ENCODE measurements at regions not wholly inside any gene's neighbourhood (a gene's known extent, or its start where the extent isn't known, plus 50 kb on each side); places are given as distances from the start of the nearest gene placed in this dataset.
"Not testable (repeated sequence)": the region's sequence is repeated elsewhere in the genome, so short reads cannot be mapped to it uniquely, and the experiment has no call there.

DNA sequence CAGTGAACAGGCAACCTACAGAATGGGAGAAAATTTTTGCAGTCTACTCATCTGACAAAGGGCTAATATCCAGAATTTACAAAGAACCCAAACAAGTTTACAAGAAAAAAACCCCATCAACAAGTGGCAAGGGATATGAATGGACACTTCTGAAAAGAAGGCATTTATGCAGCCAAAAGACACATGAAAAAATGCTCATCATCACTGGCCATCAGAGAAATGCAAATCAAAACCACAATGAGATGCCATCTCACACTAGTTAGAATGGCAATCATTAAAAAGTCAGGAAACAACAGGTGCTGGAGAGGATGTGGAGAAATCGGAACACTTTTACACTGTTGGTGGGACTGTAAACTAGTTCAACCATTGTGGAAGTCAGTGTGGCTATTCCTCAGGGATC, 80.3 kb downstream of the ZNF474 start:
- H3K4me1 Mint-ChIP-seq (ENCODE audit: low read depth); H3K36me3 Mint-ChIP-seq (ENCODE audit: low read depth); CTCF ChIA-PET; H3K27ac Mint-ChIP-seq; DNase-seq; intact Hi-C loops (cut with micrococcal nuclease); H3K4me3 Mint-ChIP-seq; H3K27me3 Mint-ChIP-seq (ENCODE audit: low read depth); H3K9me3 Mint-ChIP-seq: not testable (repeated sequence)

DNA sequence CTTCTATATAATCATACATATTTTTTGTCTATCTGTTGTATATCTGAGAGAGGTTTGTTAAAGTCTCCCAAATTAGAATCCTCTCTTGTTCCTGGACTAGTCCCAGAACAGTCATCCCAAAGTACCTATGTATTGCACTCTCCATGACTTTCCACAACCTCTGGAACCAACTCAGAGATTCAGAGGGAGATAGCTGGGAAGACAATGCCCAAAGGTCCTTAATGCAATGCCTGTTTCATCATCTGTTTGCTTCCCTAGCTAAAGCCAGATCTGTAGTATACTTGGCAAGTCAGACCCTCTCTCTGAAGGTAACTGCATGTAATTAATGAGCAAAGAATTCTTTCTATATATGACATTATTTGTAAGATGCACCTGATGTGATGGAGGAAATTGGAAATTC, 89.4 kb downstream of the ZNF474 start:
- H3K27me3 Mint-ChIP-seq (ENCODE audit: low read depth) = peaks cover 12% of the 10 kb centered on the region
- H3K4me1 Mint-ChIP-seq (ENCODE audit: low read depth) = no peaks in the 10 kb centered on the region
- CTCF ChIA-PET = no interaction called here
- DNase-seq = no peak
- intact Hi-C loops (cut with micrococcal nuclease) = no loop called here
- H3K9me3 Mint-ChIP-seq = peaks cover 5% of the 10 kb centered on the region
- no peak overlapping the region for H3K27ac Mint-ChIP-seq
- no peak overlapping the region for H3K4me3 Mint-ChIP-seq
- H3K36me3 Mint-ChIP-seq (ENCODE audit: low read depth) = no peaks in the 10 kb centered on the region

- no peak for DNase-seq
- H3K4me1 Mint-ChIP-seq (ENCODE audit: low read depth) = no peaks in the 10 kb centered on the region
- intact Hi-C loops (cut with micrococcal nuclease) = no loop called here
- no peaks in the 10 kb centered on the region for H3K36me3 Mint-ChIP-seq (ENCODE audit: low read depth)
- H3K27ac Mint-ChIP-seq = no peak overlapping the region
- peaks cover 5% of the 10 kb centered on the region for H3K9me3 Mint-ChIP-seq
- no peak overlapping the region for H3K4me3 Mint-ChIP-seq
- peaks cover 12% of the 10 kb centered on the region for H3K27me3 Mint-ChIP-seq (ENCODE audit: low read depth)
- CTCF ChIA-PET = no interaction called here
Measured at GRCh38 chr5:122219436-122220166, 90.3 kb downstream of the ZNF474 start.

GRCh38 chr5:122220511-122220910, 91.2 kb downstream of the ZNF474 start:
- no peak for DNase-seq
- intact Hi-C loops (cut with micrococcal nuclease) = no loop called here
- H3K27me3 Mint-ChIP-seq (ENCODE audit: low read depth) = peaks cover 12% of the 10 kb centered on the region

DNA sequence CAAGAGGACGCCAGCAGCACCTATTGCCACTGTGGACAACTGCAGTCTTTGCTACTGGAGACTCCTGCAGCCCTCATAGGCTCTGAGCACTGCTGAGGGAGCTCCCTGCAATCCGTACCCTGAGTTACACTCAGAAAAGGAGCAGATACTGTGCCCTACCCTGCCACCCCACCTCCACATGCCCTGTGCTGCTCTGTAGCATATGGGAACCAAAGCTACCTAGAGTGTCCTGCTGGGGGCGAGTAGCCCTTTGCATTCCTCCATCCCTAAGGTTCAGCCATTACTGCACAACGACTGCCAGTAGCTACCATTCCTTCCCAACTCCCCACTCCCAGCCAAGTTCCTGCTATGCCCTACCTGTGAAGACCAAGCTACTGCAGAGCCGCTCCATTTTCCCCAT, 90.2 kb upstream of the SNCAIP start:
- intact Hi-C loops (cut with micrococcal nuclease) = no loop called here
- Mint-ChIP-seq H3K4me3 (no peak overlapping the region), H3K4me1 (ENCODE audit: low read depth) (no peaks in the 10 kb centered on the region), H3K36me3 (ENCODE audit: low read depth) (no peaks in the 10 kb centered on the region), H3K27me3 (ENCODE audit: low read depth) (peaks cover 12% of the 10 kb centered on the region), H3K27ac (no peak overlapping the region), H3K9me3 (peaks cover 5% of the 10 kb centered on the region)
- DNase-seq = no peak
- CTCF ChIA-PET = no interaction called here

More at GRCh38 chr5:122220511-122220910, 91.2 kb downstream of the ZNF474 start:
- H3K36me3 Mint-ChIP-seq (ENCODE audit: low read depth) = no peaks in the 10 kb centered on the region
- peaks cover 5% of the 10 kb centered on the region for H3K9me3 Mint-ChIP-seq
- H3K4me3 Mint-ChIP-seq = no peak overlapping the region
- H3K27ac Mint-ChIP-seq = no peak overlapping the region
- CTCF ChIA-PET = no interaction called here
- no peaks in the 10 kb centered on the region for H3K4me1 Mint-ChIP-seq (ENCODE audit: low read depth)

GRCh38 chr5:122222580-122222979, 89.5 kb upstream of the SNCAIP start:
- Mint-ChIP-seq H3K27ac (no peak overlapping the region), H3K4me1 (ENCODE audit: low read depth) (no peaks in the 10 kb centered on the region), H3K9me3 (peaks cover 5% of the 10 kb centered on the region), H3K27me3 (ENCODE audit: low read depth) (peaks cover 12% of the 10 kb centered on the region), H3K4me3 (no peak overlapping the region), H3K36me3 (ENCODE audit: low read depth) (no peaks in the 10 kb centered on the region)
- intact Hi-C loops (cut with micrococcal nuclease) = no loop called here
- DNase-seq = no peak
- CTCF ChIA-PET = no interaction called here

- H3K4me3 Mint-ChIP-seq = no peak overlapping the region
- no peaks in the 10 kb centered on the region for H3K36me3 Mint-ChIP-seq (ENCODE audit: low read depth)
- no peak for DNase-seq
- intact Hi-C loops (cut with micrococcal nuclease) = no loop called here
- CTCF ChIA-PET = no interaction called here
- no peak overlapping the region for H3K27ac Mint-ChIP-seq
- no peaks in the 10 kb centered on the region for H3K4me1 Mint-ChIP-seq (ENCODE audit: low read depth)
- H3K27me3 Mint-ChIP-seq (ENCODE audit: low read depth) = no peaks in the 10 kb centered on the region
- H3K9me3 Mint-ChIP-seq = no peaks in the 10 kb centered on the region
Measured at GRCh38 chr5:122228728-122229392, 83.2 kb upstream of the SNCAIP start.

DNA sequence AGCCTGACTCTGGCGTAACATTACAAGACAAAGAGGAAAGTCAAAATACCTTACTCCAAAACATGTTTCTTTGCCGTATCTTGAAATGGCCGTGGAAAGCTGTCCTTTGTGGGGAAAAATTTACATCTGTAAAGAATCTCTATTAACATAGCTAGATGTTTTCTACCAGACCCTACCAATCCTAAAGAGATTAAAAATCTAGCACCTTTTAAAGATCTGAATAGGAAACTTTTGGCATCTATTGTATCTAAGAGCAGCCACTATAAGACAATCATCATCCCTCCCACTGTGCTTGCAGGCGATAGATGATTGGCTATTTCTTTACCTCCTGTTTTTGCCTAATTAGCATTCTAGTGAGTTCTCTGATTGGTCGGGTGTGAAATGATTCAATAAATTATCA, 82.5 kb upstream of the SNCAIP start:
- no peaks in the 10 kb centered on the region for H3K4me1 Mint-ChIP-seq (ENCODE audit: low read depth)
- CTCF ChIA-PET = no interaction called here
- no peak overlapping the region for H3K27ac Mint-ChIP-seq
- no peak overlapping the region for H3K4me3 Mint-ChIP-seq
- H3K36me3 Mint-ChIP-seq (ENCODE audit: low read depth) = no peaks in the 10 kb centered on the region
- H3K9me3 Mint-ChIP-seq = no peaks in the 10 kb centered on the region
- intact Hi-C loops (cut with micrococcal nuclease) = no loop called here
- no peaks in the 10 kb centered on the region for H3K27me3 Mint-ChIP-seq (ENCODE audit: low read depth)
- DNase-seq = no peak

GRCh38 chr5:122236270-122237040, 75.6 kb upstream of the SNCAIP start:
- Mint-ChIP-seq H3K4me3 (no peak overlapping the region), H3K27me3 (ENCODE audit: low read depth) (no peaks in the 10 kb centered on the region), H3K36me3 (ENCODE audit: low read depth) (no peaks in the 10 kb centered on the region), H3K9me3 (no peaks in the 10 kb centered on the region), H3K27ac (no peak overlapping the region), H3K4me1 (ENCODE audit: low read depth) (no peaks in the 10 kb centered on the region)
- CTCF ChIA-PET = interaction anchor here (0.6 to 0.7 kb wide), 2 partner anchors 24 to 728 kb away, joined by 3 read pairs; no protein-coding TSS in a partner anchor
- intact Hi-C loops (cut with micrococcal nuclease) = no loop called here
- DNase-seq = no peak

DNA sequence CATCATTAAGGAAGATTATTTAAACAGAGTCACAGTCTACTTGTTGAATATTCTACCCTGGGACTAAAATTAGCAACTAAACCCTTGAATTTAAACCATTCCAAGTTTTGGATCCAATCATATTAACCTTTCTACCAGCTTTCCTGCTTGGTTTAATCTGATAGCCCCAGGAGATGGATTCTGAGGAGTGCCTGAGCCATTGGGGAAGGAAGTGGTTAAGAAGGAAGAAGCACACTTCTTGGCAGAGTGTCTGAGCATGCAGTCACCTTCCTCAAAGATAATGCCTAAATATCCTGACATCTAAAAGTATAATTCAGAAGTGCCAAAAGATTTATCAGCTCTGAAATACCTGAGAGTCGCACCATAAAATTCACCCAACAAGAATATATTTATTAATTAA, 74.1 kb upstream of the SNCAIP start:
- DNase-seq = no peak
- H3K27ac Mint-ChIP-seq = no peak overlapping the region
- no peaks in the 10 kb centered on the region for H3K27me3 Mint-ChIP-seq (ENCODE audit: low read depth)
- H3K4me3 Mint-ChIP-seq = no peak overlapping the region
- intact Hi-C loops (cut with micrococcal nuclease) = no loop called here
- H3K36me3 Mint-ChIP-seq (ENCODE audit: low read depth) = no peaks in the 10 kb centered on the region
- no peaks in the 10 kb centered on the region for H3K4me1 Mint-ChIP-seq (ENCODE audit: low read depth)
- no peaks in the 10 kb centered on the region for H3K9me3 Mint-ChIP-seq
- CTCF ChIA-PET = interaction anchor here (0.6 kb wide), 1 partner anchor 95 kb away, joined by 6 read pairs; no protein-coding TSS in a partner anchor

DNA sequence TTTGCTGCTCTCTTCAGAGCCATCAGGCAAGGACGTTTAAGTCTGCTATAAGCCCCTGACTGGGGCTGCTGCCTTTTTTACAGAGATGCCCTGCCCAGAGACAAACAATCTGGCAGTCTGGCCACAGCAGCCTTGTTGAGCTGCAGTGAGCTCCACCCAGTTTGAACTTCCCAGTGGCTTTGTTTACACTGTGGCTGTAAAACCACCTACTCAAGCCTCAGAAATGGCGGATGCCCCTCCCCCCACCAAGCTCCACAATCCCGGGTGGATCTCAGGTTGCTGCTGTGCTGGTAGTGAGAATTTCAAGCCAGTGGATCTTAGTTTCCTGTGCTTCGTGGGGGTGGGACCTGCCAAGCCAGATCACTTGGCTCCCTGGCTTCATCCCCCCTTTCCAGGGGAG, 59.7 kb upstream of the SNCAIP start:
- no peaks in the 10 kb centered on the region for H3K36me3 Mint-ChIP-seq (ENCODE audit: low read depth)
- no peak overlapping the region for H3K4me3 Mint-ChIP-seq
- peaks cover 19% of the 10 kb centered on the region for H3K9me3 Mint-ChIP-seq
- no peaks in the 10 kb centered on the region for H3K27me3 Mint-ChIP-seq (ENCODE audit: low read depth)
- CTCF ChIA-PET = no interaction called here
- no peak for DNase-seq
- no peaks in the 10 kb centered on the region for H3K4me1 Mint-ChIP-seq (ENCODE audit: low read depth)
- H3K27ac Mint-ChIP-seq = no peak overlapping the region
- intact Hi-C loops (cut with micrococcal nuclease) = no loop called here

DNA sequence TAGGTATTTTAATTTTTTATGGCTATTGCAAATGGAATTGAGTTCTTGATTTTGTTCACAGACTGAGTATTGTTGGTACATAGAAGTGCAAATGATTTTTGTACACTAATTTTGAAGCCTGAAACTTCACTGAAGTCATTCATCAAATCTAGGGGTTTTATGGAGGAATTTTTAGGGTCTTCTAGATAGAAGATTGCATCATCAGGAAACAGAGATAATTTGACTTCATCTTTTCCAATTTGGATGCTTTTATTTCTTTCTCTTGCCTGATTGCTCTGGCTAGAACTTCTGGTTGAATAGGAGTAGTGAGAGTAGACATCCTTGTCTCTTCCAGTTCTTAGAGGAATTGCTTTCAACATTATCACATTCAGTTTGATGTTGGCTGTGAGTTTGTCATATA, 58.2 kb upstream of the SNCAIP start:
- H3K27ac Mint-ChIP-seq = no peak overlapping the region
- no peaks in the 10 kb centered on the region for H3K36me3 Mint-ChIP-seq (ENCODE audit: low read depth)
- CTCF ChIA-PET = no interaction called here
- intact Hi-C loops (cut with micrococcal nuclease) = no loop called here
- no peaks in the 10 kb centered on the region for H3K27me3 Mint-ChIP-seq (ENCODE audit: low read depth)
- no peak for DNase-seq
- no peaks in the 10 kb centered on the region for H3K4me1 Mint-ChIP-seq (ENCODE audit: low read depth)
- H3K9me3 Mint-ChIP-seq = peaks cover 23% of the 10 kb centered on the region
- H3K4me3 Mint-ChIP-seq = no peak overlapping the region

DNA sequence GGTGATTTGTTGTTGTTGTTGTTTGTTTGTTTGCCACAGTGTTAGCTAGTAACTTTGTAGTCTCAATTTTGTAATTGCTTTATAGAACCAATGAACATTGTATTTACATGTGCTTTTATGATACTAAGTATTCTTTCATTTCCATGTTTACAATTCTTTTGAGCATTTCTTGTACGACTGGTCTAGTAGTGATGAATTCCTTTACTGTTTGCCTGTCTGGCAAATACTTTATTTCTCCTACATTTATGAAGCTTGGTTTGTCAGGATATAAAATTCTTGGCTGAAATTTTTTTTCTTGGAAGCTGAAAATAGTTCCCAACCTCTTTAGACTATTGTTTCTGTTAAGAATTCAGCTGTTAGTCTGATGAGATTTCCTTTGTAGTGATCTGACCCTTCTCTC, 55.6 kb upstream of the SNCAIP start:
- Mint-ChIP-seq H3K4me1 (ENCODE audit: low read depth) (no peaks in the 10 kb centered on the region), H3K27me3 (ENCODE audit: low read depth) (no peaks in the 10 kb centered on the region), H3K4me3 (no peak overlapping the region), H3K9me3 (peaks cover 25% of the 10 kb centered on the region), H3K36me3 (ENCODE audit: low read depth) (no peaks in the 10 kb centered on the region), H3K27ac (no peak overlapping the region)
- intact Hi-C loops (cut with micrococcal nuclease) = no loop called here
- CTCF ChIA-PET = no interaction called here
- DNase-seq = no peak
